GM12878 (cell line): ENCODE measurements at regions not wholly inside any gene's neighbourhood (a gene's known extent, or its start where the extent isn't known, plus 50 kb on each side); places are given as distances from the start of the nearest gene placed in this dataset.
"Not testable (repeated sequence)": the region's sequence is repeated elsewhere in the genome, so short reads cannot be mapped to it uniquely, and the experiment has no call there.

Experiments
- ATAC-seq: fragments of 200-7000 bp; cut with Tn5 transposase; 3 replicates; pipeline ENCODE4 v1.9.1; 2020; ENCODE audit warnings: mild to moderate bottlenecking, moderate library complexity
- BruUV-seq: library from RNA; stranded (reverse); fragments of 400-500 nt; replicated peaks from 2 replicates; lab custom pipeline; 2021; lab: Mats Ljungman, UMichigan
- CTCF ChIA-PET: fragments of 300-600 bp; sonication (Branson Sonifier 250); formaldehyde crosslinking; extraction: SDS; loops from one replicate; lab custom pipeline; 2021; ENCODE audit warnings: inconsistent platforms; lab: Yijun Ruan, JAX
- POLR2A ChIA-PET: fragments of 350-600 bp; formaldehyde crosslinking; extraction: SDS; loops from one replicate; lab custom pipeline; 2021; ENCODE audit warnings: inconsistent platforms; lab: Charles Lee
- RAD21 ChIA-PET: fragments of 300-600 bp; sonication (Branson Sonifier 250); formaldehyde crosslinking; loops from one replicate; lab custom pipeline; 2023; ENCODE audit warnings: antibody characterized with exemption; ENCODE audit not compliant: unreplicated experiment; lab: Charles Lee
- SMC1A ChIA-PET: fragments of 300-600 bp; sonication (Branson Sonifier 250); formaldehyde crosslinking; loops from one replicate; lab custom pipeline; 2023; ENCODE audit not compliant: unreplicated experiment, uncharacterized antibody; lab: Charles Lee
- DNase-seq: peaks from one replicate; pipeline ENCODE4 v3.0.0-alpha.2; 2011; ENCODE audit warnings: low read depth, low spot score
- FAIRE-seq: peaks from 3 replicates; lab custom pipeline; 2011; peaks lifted over from hg19 to GRCh38; lab: Jason Lieb, UNC
- H2AFZ ChIP-seq: 2 replicates; pipeline ENCODE4 v1.6.0; 2011; ENCODE audit warnings: low read depth, low read length, control low read depth; ENCODE audit not compliant: control insufficient read depth
- H3K27ac ChIP-seq: 2 replicates; pipeline ENCODE4 v1.5.1; 2011; ENCODE audit warnings: control low read depth; ENCODE audit not compliant: control insufficient read depth, insufficient read depth
- H3K27me3 ChIP-seq, 2 experiments: replicated peaks in 1 of 2; 2 replicates each; pipeline versions ENCODE4 v1.6.0 to v1.6.1; 2011; ENCODE audit warnings: low read length in 1 of 2; ENCODE audit not compliant: control insufficient read depth in 2 of 2, insufficient read depth in 2 of 2
- H3K36me3 ChIP-seq, 2 experiments: 2 replicates each; pipeline ENCODE4 v1.5.1; 2011; ENCODE audit warnings: low read length in 1 of 2; ENCODE audit not compliant: control insufficient read depth in 2 of 2, insufficient read depth in 2 of 2
- H3K4me1 ChIP-seq: 2 replicates; pipeline ENCODE4 v1.6.1; 2011; ENCODE audit warnings: mild to moderate bottlenecking, low read length, moderate library complexity, mixed read lengths; ENCODE audit not compliant: control insufficient read depth, insufficient read depth
- H3K4me2 ChIP-seq: 2 replicates; pipeline ENCODE4 v1.6.0; 2011; ENCODE audit warnings: control low read depth; ENCODE audit not compliant: control insufficient read depth, insufficient read depth
- H3K4me3 ChIP-seq: fragments of 200-600 bp; sonication (generic); 2 replicates; pipeline ENCODE4 v1.5.1; 2016
- H3K79me2 ChIP-seq: 2 replicates; pipeline ENCODE4 v1.6.0; 2011; ENCODE audit warnings: low read length; ENCODE audit not compliant: control insufficient read depth, insufficient read depth
- H3K9ac ChIP-seq: 2 replicates; pipeline ENCODE4 v1.8.0; 2011; ENCODE audit warnings: low read length, control low read depth, mixed read lengths; ENCODE audit not compliant: control insufficient read depth, insufficient read depth
- H3K9me3 ChIP-seq: replicated peaks from 3 replicates; pipeline ENCODE4 v1.5.1; 2011; ENCODE audit warnings: mild to moderate bottlenecking, low read length; ENCODE audit not compliant: control insufficient read depth, insufficient read depth
- H4K20me1 ChIP-seq: 2 replicates; pipeline ENCODE4 v1.6.0; 2011; ENCODE audit not compliant: control insufficient read depth, insufficient read depth
- CREB1 ChIP-seq: IDR thresholded peaks from 2 replicates; pipeline ENCODE4 v1.6.1; 2012; ENCODE audit warnings: low read depth, mild to moderate bottlenecking, inconsistent platforms
- FOXM1 ChIP-seq: IDR thresholded peaks from 2 replicates; pipeline ENCODE4 v1.6.1; 2012; ENCODE audit warnings: low read depth, mild to moderate bottlenecking, inconsistent platforms, low read length, moderate library complexity
- GATAD2B ChIP-seq: fragments of 450-650 bp; conservative IDR thresholded peaks from 2 replicates; pipeline ENCODE4 v1.6.1; 2017; ENCODE audit warnings: low read depth, mild to moderate bottlenecking, moderate library complexity
- KDM1A ChIP-seq: fragments of 200-600 bp; sonication (generic); IDR thresholded peaks from 2 replicates; pipeline ENCODE4 v1.6.1; 2016; ENCODE audit warnings: borderline replicate concordance
- KLF5 ChIP-seq: fragments of 450-650 bp; IDR thresholded peaks from 2 replicates; pipeline ENCODE4 v1.6.1; 2014; ENCODE audit warnings: mild to moderate bottlenecking; ENCODE audit not compliant: partially characterized antibody
- LARP7 ChIP-seq: fragments of 450-650 bp; IDR thresholded peaks from 2 replicates; pipeline ENCODE4 v1.6.1; 2017; ENCODE audit warnings: mild to moderate bottlenecking
- MTA2 ChIP-seq: fragments of 450-650 bp; IDR thresholded peaks from 2 replicates; pipeline ENCODE4 v1.6.1; 2016; ENCODE audit warnings: low read depth, mild to moderate bottlenecking, moderate library complexity
- NFXL1 ChIP-seq: fragments of 450-650 bp; IDR thresholded peaks from 2 replicates; pipeline ENCODE4 v1.6.1; 2017; ENCODE audit warnings: antibody characterized with exemption, mild to moderate bottlenecking, borderline replicate concordance
- SRF ChIP-seq, 2 experiments: IDR thresholded peaks; 2 replicates each; pipeline ENCODE4 v1.6.1; 2011; ENCODE audit warnings: low read depth in 2 of 2, low read length in 2 of 2, mild to moderate bottlenecking in 1 of 2, moderate library complexity in 1 of 2
- STAT3 ChIP-seq: IDR thresholded peaks from 2 replicates; pipeline ENCODE4 v1.6.1; 2011; ENCODE audit warnings: low read depth, low read length, improper control_type of control experiment
- ZBED1 ChIP-seq: IDR thresholded peaks from 2 replicates; pipeline ENCODE4 v1.6.1; 2016; ENCODE audit warnings: borderline replicate concordance
- WGBS: methylation state at CpG from one replicate; pipeline ENCODE4 v1.1.6; 2016; ENCODE audit warnings: low lambda C conversion rate; ENCODE audit not compliant: insufficient replicate concordance, insufficient coverage; ENCODE audit errors: missing lambda C conversion rate; 5-methylcytosine and 5-hydroxymethylcytosine counted together
- in situ Hi-C: fragments of 300-500 bp; cut with MboI; formaldehyde crosslinking; loops from 9 replicates; pipeline ENCODE4 v1.14.3; 2018; ENCODE audit warnings: mixed read lengths
- intact Hi-C: fragments of 100-400 bp; cut with micrococcal nuclease; formaldehyde crosslinking; loops from one replicate; pipeline ENCODE4 v1.14.2; 2022; ENCODE audit not compliant: unreplicated experiment
- TF ChIP-seq, protein P1 (sequence below): fragments of 450-650 bp; formaldehyde crosslinking; IDR thresholded peaks from 2 replicates; pipeline ENCODE4 v1.4.0; 2022; ENCODE audit warnings: mild to moderate bottlenecking, moderate library complexity

GRCh38 chr16:5296176-5296575 lies 198.6 kb upstream of the EEF2KMT start:
- no TSS peak for BruUV-seq
- Histone ChIP-seq H3K27me3 (no peaks in the 10 kb centered on the region), H3K4me2 (no peak overlapping the region), H2AFZ (no peak overlapping the region), H3K4me3 (no peak overlapping the region), H3K9me3 (no peaks in the 10 kb centered on the region), H3K27ac (no peak overlapping the region), H3K79me2 (no peaks in the 10 kb centered on the region), H3K4me1 (no peaks in the 10 kb centered on the region), H4K20me1 (no peaks in the 10 kb centered on the region), H3K9ac (no peak overlapping the region), H3K36me3 (no peaks in the 10 kb centered on the region)
- intact Hi-C loops (no loop called here), in situ Hi-C loops (no loop called here)
- ChIA-PET SMC1A (no interaction called here), CTCF (no interaction called here), POLR2A (no interaction called here), RAD21 (no interaction called here)
- WGBS = 3% methylated on average over 3 of the region's 3 CpGs
- DNase-seq = no peak
- ATAC-seq = no peak
- no peak for FAIRE-seq
- TF ChIP-seq GATAD2B = no peak
- no peak for TF ChIP-seq KDM1A
- TF ChIP-seq STAT3 = no peak
- TF ChIP-seq LARP7 = no peak
- no peak for TF ChIP-seq ZBED1
- no peak for TF ChIP-seq SRF (IDR thresholded peaks at IDR 0.05; ENCODE audit: low read depth in 2 of 2, low read length in 2 of 2)
- no peak for TF ChIP-seq KLF5
- no peak for TF ChIP-seq FOXM1
- no peak for TF ChIP-seq MTA2
- no peak for TF ChIP-seq NFXL1
- TF ChIP-seq, protein P1, sequence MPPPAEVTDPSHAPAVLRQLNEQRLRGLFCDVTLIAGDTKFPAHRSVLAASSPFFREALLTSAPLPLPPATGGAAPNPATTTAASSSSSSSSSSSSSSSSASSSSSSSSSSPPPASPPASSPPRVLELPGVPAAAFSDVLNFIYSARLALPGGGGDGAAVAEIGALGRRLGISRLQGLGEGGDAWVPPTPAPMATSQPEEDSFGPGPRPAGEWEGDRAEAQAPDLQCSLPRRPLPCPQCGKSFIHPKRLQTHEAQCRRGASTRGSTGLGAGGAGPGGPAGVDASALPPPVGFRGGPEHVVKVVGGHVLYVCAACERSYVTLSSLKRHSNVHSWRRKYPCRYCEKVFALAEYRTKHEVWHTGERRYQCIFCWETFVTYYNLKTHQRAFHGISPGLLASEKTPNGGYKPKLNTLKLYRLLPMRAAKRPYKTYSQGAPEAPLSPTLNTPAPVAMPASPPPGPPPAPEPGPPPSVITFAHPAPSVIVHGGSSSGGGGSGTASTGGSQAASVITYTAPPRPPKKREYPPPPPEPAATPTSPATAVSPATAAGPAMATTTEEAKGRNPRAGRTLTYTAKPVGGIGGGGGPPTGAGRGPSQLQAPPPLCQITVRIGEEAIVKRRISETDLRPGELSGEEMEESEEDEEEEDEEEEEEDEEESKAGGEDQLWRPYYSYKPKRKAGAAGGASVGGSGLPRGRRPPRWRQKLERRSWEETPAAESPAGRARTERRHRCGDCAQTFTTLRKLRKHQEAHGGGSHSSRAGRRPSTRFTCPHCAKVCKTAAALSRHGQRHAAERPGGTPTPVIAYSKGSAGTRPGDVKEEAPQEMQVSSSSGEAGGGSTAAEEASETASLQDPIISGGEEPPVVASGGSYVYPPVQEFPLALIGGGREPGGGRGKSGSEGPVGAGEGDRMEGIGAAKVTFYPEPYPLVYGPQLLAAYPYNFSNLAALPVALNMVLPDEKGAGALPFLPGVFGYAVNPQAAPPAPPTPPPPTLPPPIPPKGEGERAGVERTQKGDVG = no peak
- TF ChIP-seq CREB1 = no peak

DNA sequence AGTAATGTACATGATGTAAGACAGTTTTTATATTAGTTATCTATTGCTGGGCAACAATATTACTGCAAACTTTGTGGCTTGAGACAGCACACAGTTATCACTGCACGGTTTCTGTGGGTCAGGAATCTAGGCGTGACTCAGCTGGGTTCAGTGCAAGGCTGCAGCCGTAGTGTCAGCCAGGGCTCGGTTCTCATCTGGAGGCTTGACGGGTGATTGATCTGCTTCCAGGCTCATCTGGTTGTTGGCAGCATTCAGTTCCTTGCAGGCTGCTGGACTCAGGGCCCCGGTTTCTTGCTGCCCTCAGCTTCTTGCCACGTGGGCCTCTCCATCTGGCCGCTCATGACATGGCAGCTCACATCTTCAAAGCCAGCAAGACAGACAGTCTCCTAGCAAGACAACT lies 197.7 kb upstream of the EEF2KMT start:
- CTCF ChIA-PET, H3K4me2 ChIP-seq, RAD21 ChIA-PET, H3K9ac ChIP-seq, H2AFZ ChIP-seq, H3K27ac ChIP-seq, H3K4me3 ChIP-seq, FAIRE-seq, H3K4me1 ChIP-seq, ATAC-seq, DNase-seq, H4K20me1 ChIP-seq, SMC1A ChIA-PET, H3K9me3 ChIP-seq, BruUV-seq, H3K36me3 ChIP-seq, in situ Hi-C loops, intact Hi-C loops, POLR2A ChIA-PET, H3K79me2 ChIP-seq, H3K27me3 ChIP-seq: not testable (repeated sequence)
- WGBS = 21% methylated on average over 8 of the region's 8 CpGs
